ENCODE measurements at regions not wholly inside any gene's neighbourhood (a gene's known extent, or its start where the extent isn't known, plus 50 kb on each side); places are given as distances from the start of the nearest gene placed in this dataset.
"Not testable (repeated sequence)": the region's sequence is repeated elsewhere in the genome, so short reads cannot be mapped to it uniquely, and the experiment has no call there.

DNA sequence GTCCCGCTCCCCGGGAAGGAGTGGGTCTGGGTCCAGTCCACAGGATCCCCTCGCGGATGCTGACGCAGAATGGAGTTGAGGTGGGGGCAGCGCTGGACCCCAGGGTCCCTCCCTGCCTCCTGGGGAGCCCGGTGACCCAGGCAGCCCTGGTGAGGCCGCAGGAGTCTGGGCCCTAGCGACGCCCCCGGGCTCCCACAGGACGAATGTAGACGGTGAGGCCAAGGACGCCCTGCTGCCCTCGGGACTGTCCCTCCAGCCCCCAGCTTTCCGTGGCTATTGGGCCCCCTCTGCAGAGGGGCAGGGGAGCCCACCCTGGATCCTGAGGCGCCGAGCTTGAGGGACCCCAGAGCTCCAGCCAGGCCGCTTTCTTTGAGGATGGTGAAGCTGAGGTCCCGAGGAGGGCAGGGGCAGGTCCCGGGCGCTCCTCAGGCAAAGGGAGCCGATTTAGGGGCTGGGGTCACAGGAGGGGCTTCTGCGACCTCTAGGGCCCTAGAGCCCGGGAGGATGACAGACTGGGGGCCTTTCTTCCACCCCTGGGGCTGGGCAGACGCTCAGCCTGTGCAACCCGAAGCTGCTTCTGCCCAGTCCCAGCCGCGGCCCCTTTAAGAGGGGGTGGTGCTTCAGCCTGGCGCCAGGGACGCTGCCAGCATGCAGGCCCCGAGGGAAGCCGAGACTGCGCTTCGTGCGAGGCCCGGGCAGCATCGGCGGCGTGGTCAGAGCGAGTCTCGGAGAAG, 986.8 kb downstream of the TUBA3C start:
- DNase-seq; POLR2A ChIA-PET; H3K27me3 ChIP-seq (replicated peaks in 2 of 5; ENCODE audit: control insufficient read depth in 4 of 5, insufficient read depth in 5 of 5, low read length in 4 of 5); H3K27ac ChIP-seq (ENCODE audit: insufficient read depth in 1 of 2, low read depth in 1 of 2, low read length in 2 of 2, poor library complexity in 1 of 2, severe bottlenecking in 2 of 2); H3K4me3 ChIP-seq (ENCODE audit: control insufficient read depth in 1 of 7, extremely low read depth in 1 of 7, insufficient read depth in 4 of 7, low read depth in 2 of 7, low read length in 6 of 7); H3K36me3 ChIP-seq (ENCODE audit: control insufficient read depth in 4 of 4, insufficient read depth in 4 of 4, low read length in 3 of 4); H3K9me3 ChIP-seq (ENCODE audit: control extremely low read depth in 1 of 5, control insufficient read depth in 4 of 5, insufficient read depth in 2 of 5, low read depth in 1 of 5, low read length in 4 of 5); H3K4me1 ChIP-seq (ENCODE audit: control extremely low read depth in 1 of 4, control insufficient read depth in 4 of 4, insufficient read depth in 4 of 4, low read length in 3 of 4); CTCF ChIA-PET: not testable (repeated sequence)
- WGBS (ENCODE audit: insufficient coverage) = no CpG with 5 or more reads among the region's 42 CpGs

DNA sequence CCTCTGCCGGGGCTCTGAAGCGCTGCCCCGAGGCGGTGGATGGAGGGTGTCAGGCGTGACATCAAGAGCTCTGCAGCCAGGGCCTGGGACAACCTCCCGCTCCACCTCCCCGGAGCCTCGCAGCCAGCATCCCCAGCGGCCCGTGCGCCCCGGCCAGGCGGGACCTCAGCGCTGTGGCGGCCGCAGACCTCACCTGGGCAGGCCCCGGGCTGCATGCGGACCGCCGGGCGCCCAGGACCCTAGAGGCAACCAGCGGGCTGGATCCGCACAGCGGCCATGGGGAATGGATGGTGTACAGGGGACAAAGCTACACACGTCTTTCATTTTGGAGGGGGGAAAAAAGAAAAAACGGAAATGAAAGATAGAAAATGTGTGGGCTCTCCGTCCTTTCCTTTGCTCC, 987.5 kb downstream of the TUBA3C start:
- CTCF ChIA-PET; DNase-seq; H3K4me1 ChIP-seq (ENCODE audit: control extremely low read depth in 1 of 4, control insufficient read depth in 4 of 4, insufficient read depth in 4 of 4, low read length in 3 of 4); H3K27me3 ChIP-seq (replicated peaks in 2 of 5; ENCODE audit: control insufficient read depth in 4 of 5, insufficient read depth in 5 of 5, low read length in 4 of 5); POLR2A ChIA-PET; H3K4me3 ChIP-seq (ENCODE audit: control insufficient read depth in 1 of 7, extremely low read depth in 1 of 7, insufficient read depth in 4 of 7, low read depth in 2 of 7, low read length in 6 of 7); H3K9me3 ChIP-seq (ENCODE audit: control extremely low read depth in 1 of 5, control insufficient read depth in 4 of 5, insufficient read depth in 2 of 5, low read depth in 1 of 5, low read length in 4 of 5); H3K36me3 ChIP-seq (ENCODE audit: control insufficient read depth in 4 of 4, insufficient read depth in 4 of 4, low read length in 3 of 4); H3K27ac ChIP-seq (ENCODE audit: insufficient read depth in 1 of 2, low read depth in 1 of 2, low read length in 2 of 2, poor library complexity in 1 of 2, severe bottlenecking in 2 of 2): not testable (repeated sequence)
- 100% methylated on average over 1 of the region's 27 CpGs for WGBS (ENCODE audit: insufficient coverage)

All from common myeloid progenitor, CD34-positive (primary cell).